ENCODE measurements at regions not wholly inside any gene's neighbourhood (a gene's known extent, or its start where the extent isn't known, plus 50 kb on each side); places are given as distances from the start of the nearest gene placed in this dataset.

DNA sequence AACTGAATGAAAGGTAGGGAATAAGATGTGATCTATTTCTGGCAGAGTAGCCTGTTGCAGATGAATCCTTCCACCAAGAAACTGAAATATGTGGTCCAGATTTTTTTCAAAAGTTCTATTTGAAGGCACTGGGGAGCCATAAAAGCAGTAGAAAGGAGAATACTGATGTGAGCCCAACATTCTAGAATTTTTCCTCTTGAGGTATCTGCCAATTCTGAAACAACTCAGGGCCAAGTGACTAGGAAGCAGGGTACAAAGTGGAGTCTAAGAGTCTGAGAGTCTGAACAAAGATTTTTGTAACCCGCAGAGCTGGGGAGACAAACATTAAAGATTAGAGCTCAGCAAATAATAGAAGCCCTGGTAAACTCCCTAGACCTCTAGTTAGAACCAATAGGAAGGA is 58.3 kb upstream of the SLCO3A1 start:
- Histone ChIP-seq H3K9me3 (no peaks in the 10 kb centered on the region), H3K4me1 (no peaks in the 10 kb centered on the region), H3K36me3 (no peaks in the 10 kb centered on the region), H3K27me3 (no peaks in the 10 kb centered on the region), H3K9ac (ENCODE audit: low read depth in 2 of 2, low read length in 2 of 2) (no peak overlapping the region), H3K27ac (no peak overlapping the region), H3K4me3 (no peak overlapping the region)
- no peak for DNase-seq
- TF ChIP-seq CTCF (IDR thresholded peaks at IDR 0.05): no peak
- intact Hi-C loops (cut with DNase I): no loop called here

- no peak for DNase-seq
- no peaks in the 10 kb centered on the region for H3K36me3 ChIP-seq
- no peak overlapping the region for H3K9ac ChIP-seq (ENCODE audit: low read depth in 2 of 2, low read length in 2 of 2)
- TF ChIP-seq CTCF (IDR thresholded peaks at IDR 0.05): no peak
- H3K27me3 ChIP-seq: no peaks in the 10 kb centered on the region
- intact Hi-C loops (cut with DNase I): no loop called here
- H3K4me3 ChIP-seq: no peak overlapping the region
- H3K4me1 ChIP-seq: no peaks in the 10 kb centered on the region
- H3K9me3 ChIP-seq: no peaks in the 10 kb centered on the region
- no peak overlapping the region for H3K27ac ChIP-seq
Measured at GRCh38 chr15:91801836-91802534, 51.5 kb upstream of the SLCO3A1 start.

GRCh38 chr15:91803260-91803659 is 50.2 kb upstream of the SLCO3A1 start:
- DNase-seq: no peak
- no peaks in the 10 kb centered on the region for H3K36me3 ChIP-seq
- no peaks in the 10 kb centered on the region for H3K4me1 ChIP-seq
- intact Hi-C loops (cut with DNase I): no loop called here
- no peaks in the 10 kb centered on the region for H3K27me3 ChIP-seq
- no peak overlapping the region for H3K9ac ChIP-seq (ENCODE audit: low read depth in 2 of 2, low read length in 2 of 2)
- H3K27ac ChIP-seq: no peak overlapping the region
- H3K4me3 ChIP-seq: no peak overlapping the region
- no peaks in the 10 kb centered on the region for H3K9me3 ChIP-seq
- no peak for TF ChIP-seq CTCF (IDR thresholded peaks at IDR 0.05)
